Ascending aorta (tissue), 2 donors: ENCODE measurements at regions not wholly inside any gene's neighbourhood (a gene's known extent, or its start where the extent isn't known, plus 50 kb on each side); places are given as distances from the start of the nearest gene placed in this dataset.

ENCODE experiments used
- DNase-seq, 2 donors: peaks; one replicate each; pipeline ENCODE4 v3.0.0-alpha.2; 2019; ENCODE audit warnings: low spot score in 2 of 2
- H3K27ac ChIP-seq, 2 donors: fragments of 200-600 bp; sonication (generic); one replicate each; pipeline ENCODE4 v1.5.1; 2016 to 2017; ENCODE audit warnings: mild to moderate bottlenecking in 1 of 2
- H3K27me3 ChIP-seq: fragments of 200-600 bp; sonication (generic); one replicate; pipeline ENCODE4 v1.5.1; 2017
- H3K36me3 ChIP-seq, 2 donors: fragments of 200-600 bp; sonication (generic); one replicate each; pipeline ENCODE4 v1.5.1; 2016
- H3K4me1 ChIP-seq, 2 donors: fragments of 200-600 bp; sonication (generic); one replicate each; pipeline ENCODE4 v1.5.1; 2016 to 2017; ENCODE audit warnings: mild to moderate bottlenecking in 1 of 2
- H3K4me3 ChIP-seq, 2 donors: fragments of 200-600 bp; sonication (generic); one replicate each; pipeline ENCODE4 v1.5.1; 2016 to 2017; ENCODE audit warnings: mild to moderate bottlenecking in 1 of 2
- H3K9me3 ChIP-seq, 2 donors: fragments of 200-600 bp; sonication (generic); one replicate each; pipeline ENCODE4 v1.5.1; 2016
- intact Hi-C: fragments of 100-400 bp; cut with DNase I; formaldehyde crosslinking; loops from one replicate; pipeline ENCODE4 v1.15.1; 2023
- TF ChIP-seq, protein P1 (sequence below), 3 experiments: fragments of 200-600 bp in 2 of 3; fragments of 450-650 bp in 1 of 3; sonication (generic) in 2 of 3; IDR thresholded peaks; one replicate each; pipeline ENCODE4 v1.5.1; 2016 to 2019; ENCODE audit warnings: antibody characterized with exemption in 3 of 3, mild to moderate bottlenecking in 1 of 3, moderate library complexity in 1 of 3

DNA sequence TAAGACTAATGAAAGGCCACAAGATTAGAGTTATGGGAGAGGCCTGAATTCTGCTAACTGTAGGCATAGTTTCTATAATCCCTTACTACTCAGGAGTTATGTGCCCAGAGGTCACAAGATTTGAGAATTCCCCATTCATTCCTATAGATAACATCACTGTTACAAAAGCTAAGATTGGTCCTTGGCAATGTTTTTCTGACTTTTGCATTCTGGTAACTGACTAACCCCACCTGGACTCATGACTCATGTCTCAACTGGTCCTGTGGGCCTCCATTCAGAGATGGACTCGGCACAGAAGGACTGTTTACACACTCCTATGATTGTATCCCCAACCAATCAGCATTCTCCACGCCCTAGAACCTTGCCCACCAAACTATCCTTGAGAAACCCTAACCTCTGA is 249.0 kb upstream of the ZP4 start:
- no peaks in the 10 kb centered on the region for H3K27me3 ChIP-seq
- no peak overlapping the region for H3K27ac ChIP-seq
- TF ChIP-seq, protein P1, sequence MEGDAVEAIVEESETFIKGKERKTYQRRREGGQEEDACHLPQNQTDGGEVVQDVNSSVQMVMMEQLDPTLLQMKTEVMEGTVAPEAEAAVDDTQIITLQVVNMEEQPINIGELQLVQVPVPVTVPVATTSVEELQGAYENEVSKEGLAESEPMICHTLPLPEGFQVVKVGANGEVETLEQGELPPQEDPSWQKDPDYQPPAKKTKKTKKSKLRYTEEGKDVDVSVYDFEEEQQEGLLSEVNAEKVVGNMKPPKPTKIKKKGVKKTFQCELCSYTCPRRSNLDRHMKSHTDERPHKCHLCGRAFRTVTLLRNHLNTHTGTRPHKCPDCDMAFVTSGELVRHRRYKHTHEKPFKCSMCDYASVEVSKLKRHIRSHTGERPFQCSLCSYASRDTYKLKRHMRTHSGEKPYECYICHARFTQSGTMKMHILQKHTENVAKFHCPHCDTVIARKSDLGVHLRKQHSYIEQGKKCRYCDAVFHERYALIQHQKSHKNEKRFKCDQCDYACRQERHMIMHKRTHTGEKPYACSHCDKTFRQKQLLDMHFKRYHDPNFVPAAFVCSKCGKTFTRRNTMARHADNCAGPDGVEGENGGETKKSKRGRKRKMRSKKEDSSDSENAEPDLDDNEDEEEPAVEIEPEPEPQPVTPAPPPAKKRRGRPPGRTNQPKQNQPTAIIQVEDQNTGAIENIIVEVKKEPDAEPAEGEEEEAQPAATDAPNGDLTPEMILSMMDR (IDR thresholded peaks at IDR 0.05), result no peak
- intact Hi-C loops, result no loop called here
- no peaks in the 10 kb centered on the region for H3K9me3 ChIP-seq
- H3K36me3 ChIP-seq, result no peaks in the 10 kb centered on the region
- H3K4me3 ChIP-seq, result no peak overlapping the region
- DNase-seq, result no peak
- H3K4me1 ChIP-seq, result no peaks in the 10 kb centered on the region

DNA sequence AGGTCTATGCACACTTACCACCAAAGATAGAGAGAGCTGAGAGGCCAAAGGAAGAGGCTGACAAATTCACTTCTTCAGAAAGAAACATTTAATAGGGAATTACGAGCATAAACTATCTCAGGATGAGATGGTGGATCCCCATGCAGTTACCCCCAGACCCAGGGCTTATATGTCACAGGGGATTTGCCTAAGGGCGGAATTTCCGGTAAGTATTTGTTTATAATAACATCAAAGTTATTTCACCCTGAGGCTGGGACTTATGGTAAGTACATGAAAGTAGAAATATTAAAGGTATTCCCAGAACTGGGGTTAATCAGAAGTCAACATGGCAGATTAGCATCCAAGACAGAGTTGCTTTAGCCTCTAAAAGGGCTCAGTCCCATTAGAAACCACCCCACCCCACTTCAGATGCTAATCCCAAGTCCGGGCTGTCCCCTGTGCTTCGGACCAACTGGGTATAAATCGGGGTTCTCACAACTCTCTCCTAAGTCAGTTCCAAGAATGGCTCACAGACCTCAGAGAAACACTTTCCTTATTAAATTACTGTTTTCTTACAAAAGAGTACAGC is 247.4 kb upstream of the ZP4 start:
- Histone ChIP-seq H3K27ac (no peak overlapping the region), H3K36me3 (no peaks in the 10 kb centered on the region), H3K4me1 (no peaks in the 10 kb centered on the region), H3K9me3 (no peaks in the 10 kb centered on the region), H3K4me3 (no peak overlapping the region), H3K27me3 (no peaks in the 10 kb centered on the region)
- no peak for DNase-seq
- TF ChIP-seq, protein P1 (IDR thresholded peaks at IDR 0.05), result no peak
- intact Hi-C loops, result no loop called here

DNA sequence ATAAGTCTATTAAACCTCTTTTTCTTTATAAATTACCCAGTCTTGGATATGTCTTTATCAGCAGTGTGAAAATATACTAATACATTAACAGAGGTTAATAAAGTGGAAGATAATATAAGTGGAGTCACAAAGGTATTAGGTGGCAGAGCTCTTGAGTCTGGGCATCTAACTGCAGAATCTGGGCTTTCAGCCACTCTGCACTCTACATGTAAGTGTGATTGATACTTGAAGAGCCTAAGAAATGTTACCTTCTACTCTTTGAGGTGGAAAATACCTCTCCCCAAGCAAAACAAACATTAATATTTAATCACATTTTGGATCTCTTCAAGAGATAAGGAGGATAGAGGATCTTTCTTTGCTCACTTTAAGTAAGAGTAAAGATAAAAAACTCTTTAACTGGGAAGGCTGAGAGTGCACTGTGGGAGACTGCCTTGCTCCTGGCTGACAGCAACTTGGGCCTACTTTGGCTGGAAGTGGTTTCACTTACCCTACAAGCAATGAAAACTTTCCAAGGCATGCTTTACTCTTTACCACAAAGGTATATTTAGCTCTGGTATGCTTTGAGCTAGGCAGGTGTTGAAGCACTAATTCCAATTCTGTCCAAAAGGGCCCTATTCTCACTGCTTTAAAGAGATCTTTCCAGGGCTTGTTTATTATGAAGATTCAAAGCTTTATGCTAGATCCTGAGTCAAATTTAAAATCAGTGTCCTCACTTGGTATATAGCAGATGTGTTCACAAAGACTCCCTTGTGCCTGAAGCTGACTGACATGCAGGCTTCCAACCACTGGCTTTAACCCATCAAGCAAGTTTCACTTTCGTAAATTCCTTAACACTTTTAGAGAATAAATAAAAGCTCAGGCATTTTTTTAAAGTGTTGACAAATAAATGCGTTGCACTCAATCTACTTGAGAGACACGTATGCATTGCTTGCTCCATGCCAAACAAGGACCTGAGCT is 245.3 kb upstream of the ZP4 start:
- Histone ChIP-seq H3K27me3 (no peaks in the 10 kb centered on the region), H3K27ac (no peak overlapping the region), H3K4me1 (no peaks in the 10 kb centered on the region), H3K4me3 (no peak overlapping the region), H3K36me3 (no peaks in the 10 kb centered on the region), H3K9me3 (no peaks in the 10 kb centered on the region)
- intact Hi-C loops, result no loop called here
- TF ChIP-seq, protein P1 (IDR thresholded peaks at IDR 0.05), result no peak
- DNase-seq, result no peak

DNA sequence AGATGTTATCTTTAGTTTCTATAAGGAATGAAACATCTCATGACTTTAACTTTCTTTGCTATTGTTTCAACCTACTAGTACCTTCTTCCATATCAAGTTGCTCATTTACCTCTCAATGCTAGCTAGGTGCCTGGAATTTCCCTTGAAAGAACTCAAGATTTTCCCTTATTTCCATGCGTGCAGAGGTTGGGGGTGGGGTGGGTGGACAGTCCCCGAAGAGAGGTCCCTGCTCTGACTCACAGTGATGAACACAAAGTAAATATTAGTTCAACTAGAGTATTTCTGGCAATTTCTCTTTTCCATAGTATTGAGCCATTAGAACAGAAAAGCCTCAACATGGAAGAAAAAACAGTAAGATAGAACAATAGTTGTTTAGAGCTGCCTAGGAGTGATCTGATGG is 239.0 kb upstream of the ZP4 start:
- Histone ChIP-seq H3K36me3 (no peaks in the 10 kb centered on the region), H3K9me3 (no peaks in the 10 kb centered on the region), H3K27ac (no peak overlapping the region), H3K27me3 (no peaks in the 10 kb centered on the region), H3K4me1 (no peaks in the 10 kb centered on the region), H3K4me3 (no peak overlapping the region)
- no peak for DNase-seq
- intact Hi-C loops, result no loop called here
- TF ChIP-seq, protein P1 (IDR thresholded peaks at IDR 0.05), result no peak

DNA sequence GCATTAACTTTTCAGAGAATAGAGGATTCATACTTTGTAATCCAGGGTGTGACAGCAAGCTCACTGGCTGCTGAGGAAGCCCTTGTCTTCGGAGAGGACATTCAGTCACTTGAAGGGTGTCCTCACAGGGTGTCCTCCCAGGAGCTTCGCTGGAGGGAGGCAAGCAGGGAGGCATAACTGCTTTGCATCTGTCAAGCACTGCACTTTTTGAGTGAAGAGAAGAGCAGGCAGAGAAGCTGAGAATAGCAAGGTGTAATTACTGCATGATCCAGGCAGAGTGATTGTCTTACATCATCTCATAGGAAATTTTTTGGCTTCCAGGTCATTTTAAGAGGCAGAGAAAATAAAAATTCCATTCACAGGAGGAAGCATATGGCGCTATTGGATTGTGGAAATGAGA is 232.5 kb upstream of the ZP4 start:
- TF ChIP-seq, protein P1 (IDR thresholded peaks at IDR 0.05), result no peak
- H3K27me3 ChIP-seq, result no peaks in the 10 kb centered on the region
- H3K4me1 ChIP-seq, result no peaks in the 10 kb centered on the region
- H3K9me3 ChIP-seq, result no peaks in the 10 kb centered on the region
- intact Hi-C loops, result no loop called here
- DNase-seq, result no peak
- no peaks in the 10 kb centered on the region for H3K36me3 ChIP-seq
- H3K4me3 ChIP-seq, result no peak overlapping the region
- H3K27ac ChIP-seq, result no peak overlapping the region
